H1 (cell line): ENCODE measurements at regions not wholly inside any gene's neighbourhood (a gene's known extent, or its start where the extent isn't known, plus 50 kb on each side); places are given as distances from the start of the nearest gene placed in this dataset.
"Not testable (repeated sequence)": the region's sequence is repeated elsewhere in the genome, so short reads cannot be mapped to it uniquely, and the experiment has no call there.

ENCODE experiments used
- CTCF ChIA-PET: fragments of 300-600 bp; sonication (Branson Sonifier 250); formaldehyde crosslinking; loops from one replicate; lab custom pipeline; 2021; ENCODE audit not compliant: partially characterized antibody; lab: Charles Lee
- POLR2A ChIA-PET: fragments of 300-600 bp; sonication (Branson Sonifier 250); formaldehyde crosslinking; loops from one replicate; lab custom pipeline; 2021; ENCODE audit warnings: inconsistent platforms; ENCODE audit not compliant: partially characterized antibody; lab: Charles Lee
- DNase-seq, 2 experiments: peaks; one replicate each; pipeline versions ENCODE4 v3.0.0 to v3.0.0-alpha.2; 2010 to 2022; ENCODE audit warnings: low spot score in 2 of 2, low read depth in 1 of 2, mixed read lengths in 1 of 2
- FAIRE-seq: peaks from 2 replicates; lab custom pipeline; 2011; peaks lifted over from hg19 to GRCh38; lab: Jason Lieb, UNC
- H2AFZ ChIP-seq: 2 replicates; pipeline ENCODE4 v1.8.1; 2012; ENCODE audit warnings: low read length, inconsistent platforms
- H2AK5ac ChIP-seq: 2 replicates; pipeline ENCODE4 v1.6.1; 2013; ENCODE audit warnings: low read depth, low read length
- H2BK120ac ChIP-seq: replicated peaks from 2 replicates; pipeline ENCODE3; 2013; ENCODE audit warnings: low read depth, low read length, inconsistent platforms
- H2BK12ac ChIP-seq: 2 replicates; pipeline ENCODE4 v1.6.1; 2013; ENCODE audit warnings: low read depth, low read length
- H2BK15ac ChIP-seq: 2 replicates; pipeline ENCODE4 v1.6.1; 2013; ENCODE audit warnings: low read length
- H2BK20ac ChIP-seq: 2 replicates; pipeline ENCODE4 v1.6.1; 2013; ENCODE audit warnings: low read length
- H2BK5ac ChIP-seq: 2 replicates; pipeline ENCODE4 v1.6.1; 2013; ENCODE audit warnings: low read depth, low read length
- H3K14ac ChIP-seq: 2 replicates; pipeline ENCODE4 v1.6.1; 2013; ENCODE audit warnings: inconsistent platforms; ENCODE audit not compliant: insufficient read length
- H3K18ac ChIP-seq: 2 replicates; pipeline ENCODE4 v1.6.1; 2013; ENCODE audit warnings: low read length; ENCODE audit errors: extremely low read depth
- H3K23ac ChIP-seq: 2 replicates; pipeline ENCODE4 v1.6.1; 2013; ENCODE audit warnings: inconsistent platforms; ENCODE audit not compliant: insufficient read length
- H3K23me2 ChIP-seq: 2 replicates; pipeline ENCODE4 v1.6.1; 2013; ENCODE audit warnings: low read depth, low read length
- H3K27ac ChIP-seq: 2 replicates; pipeline ENCODE4 v1.6.1; 2011; ENCODE audit warnings: low read depth, low read length, inconsistent platforms
- H3K27me3 ChIP-seq, 4 experiments: replicated peaks in 1 of 4; 1 replicate in 1 of 4; 2 replicates in 3 of 4; pipeline versions ENCODE4 v1.6.1 to v1.8.1; 2011 to 2013; ENCODE audit warnings: low read length in 3 of 4, mild to moderate bottlenecking in 3 of 4, inconsistent platforms in 2 of 4, mixed read lengths in 2 of 4, moderate library complexity in 1 of 4; ENCODE audit not compliant: control insufficient read depth in 3 of 4, insufficient read depth in 3 of 4; ENCODE audit errors: extremely low read depth in 1 of 4
- H3K36me3 ChIP-seq, 4 experiments: 2 replicates each; pipeline versions ENCODE4 v1.6.1 to v1.8.1; 2011 to 2013; ENCODE audit warnings: mild to moderate bottlenecking in 4 of 4, low read length in 3 of 4, moderate library complexity in 2 of 4, control low read depth in 1 of 4, inconsistent platforms in 1 of 4; ENCODE audit not compliant: insufficient read depth in 4 of 4, control insufficient read depth in 2 of 4
- H3K4ac ChIP-seq: replicated peaks from 2 replicates; pipeline ENCODE3; 2013; ENCODE audit warnings: low read length, low read depth, mixed read lengths, inconsistent platforms; ENCODE audit not compliant: insufficient read length
- H3K4me1 ChIP-seq, 4 experiments: replicated peaks in 1 of 4; 1 replicate in 1 of 4; 2 replicates in 3 of 4; pipeline versions ENCODE4 v1.6.1 to v1.8.1; 2011 to 2013; ENCODE audit warnings: low read length in 3 of 4, inconsistent platforms in 2 of 4, mixed read lengths in 1 of 4; ENCODE audit not compliant: insufficient read depth in 4 of 4, control insufficient read depth in 3 of 4
- H3K4me2 ChIP-seq, 2 experiments: 2 replicates each; pipeline versions ENCODE4 v1.6.1 to v1.8.1; 2011 to 2013; ENCODE audit warnings: low read depth in 2 of 2, low read length in 2 of 2, control low read depth in 1 of 2, inconsistent platforms in 1 of 2, mild to moderate bottlenecking in 1 of 2; ENCODE audit not compliant: insufficient read depth in 1 of 2
- H3K4me3 ChIP-seq, 4 experiments: fragments of 200-600, 300-600 bp in 1 of 4; sonication (generic), shearing (Covaris generic), sonication (Bioruptor Twin) in 1 of 4; 2 replicates each; pipeline versions ENCODE4 v1.5.1 to v1.8.1; 2011 to 2016; ENCODE audit warnings: low read length in 4 of 4, low read depth in 3 of 4, control low read depth in 2 of 4, inconsistent platforms in 2 of 4, mild to moderate bottlenecking in 2 of 4, mixed read lengths in 1 of 4, moderate library complexity in 1 of 4; ENCODE audit not compliant: insufficient read depth in 2 of 4; ENCODE audit errors: extremely low read depth in 1 of 4
- H3K56ac ChIP-seq: replicated peaks from 2 replicates; pipeline ENCODE3; 2013; ENCODE audit warnings: low read depth, mild to moderate bottlenecking, mixed read lengths, low read length, inconsistent platforms; ENCODE audit not compliant: insufficient read length
- H3K79me1 ChIP-seq: 2 replicates; pipeline ENCODE4 v1.6.1; 2013; ENCODE audit warnings: low read depth, low read length, control low read depth
- H3K79me2 ChIP-seq, 2 experiments: 2 replicates each; pipeline versions ENCODE4 v1.6.1 to v1.8.1; 2012 to 2013; ENCODE audit warnings: low read length in 2 of 2, mild to moderate bottlenecking in 2 of 2, inconsistent platforms in 1 of 2; ENCODE audit not compliant: insufficient read depth in 2 of 2, control insufficient read depth in 1 of 2
- H3K9ac ChIP-seq, 4 experiments: replicated peaks in 1 of 4; 1 replicate in 1 of 4; 2 replicates in 3 of 4; pipeline versions ENCODE4 v1.6.1 to v1.8.1; 2011 to 2013; ENCODE audit warnings: low read depth in 3 of 4, low read length in 3 of 4, control low read depth in 2 of 4, mild to moderate bottlenecking in 2 of 4, moderate library complexity in 2 of 4, inconsistent platforms in 1 of 4; ENCODE audit errors: extremely low read depth in 1 of 4
- H3K9me3 ChIP-seq, 2 experiments: 2 replicates each; pipeline versions ENCODE4 v1.6.1 to v1.8.1; 2012 to 2013; ENCODE audit warnings: mild to moderate bottlenecking in 2 of 2, moderate library complexity in 2 of 2, control low read depth in 1 of 2, inconsistent platforms in 1 of 2, low read depth in 1 of 2, low read length in 1 of 2, mixed read lengths in 1 of 2; ENCODE audit not compliant: insufficient read depth in 2 of 2
- H4K20me1 ChIP-seq, 2 experiments: replicated peaks in 1 of 2; 2 replicates each; pipeline versions ENCODE3 to v1.8.1; 2011 to 2013; ENCODE audit warnings: inconsistent platforms in 2 of 2, low read length in 2 of 2, mild to moderate bottlenecking in 1 of 2; ENCODE audit not compliant: insufficient read depth in 2 of 2, control insufficient read depth in 1 of 2
- H4K5ac ChIP-seq: 2 replicates; pipeline ENCODE4 v1.6.1; 2013; ENCODE audit warnings: low read length, low read depth, mixed read lengths, inconsistent platforms; ENCODE audit not compliant: insufficient read length
- H4K8ac ChIP-seq: 2 replicates; pipeline ENCODE4 v1.8.0; 2013; ENCODE audit warnings: mild to moderate bottlenecking, moderate library complexity, low read length, inconsistent platforms; ENCODE audit not compliant: insufficient read depth; ENCODE audit errors: extremely low read depth
- H4K91ac ChIP-seq: replicated peaks from 2 replicates; pipeline ENCODE3; 2013; ENCODE audit warnings: low read length, mixed read lengths, inconsistent platforms; ENCODE audit not compliant: insufficient read length
- WGBS, 2 experiments: shearing (Covaris generic) in 1 of 2; methylation state at CpG; one replicate each; pipeline versions ENCODE4 v1.1.6 to v1.1.7; 2013 to 2015; ENCODE audit warnings: low lambda C conversion rate in 2 of 2, mixed read lengths in 2 of 2, inconsistent platforms in 1 of 2, low coverage in 1 of 2, missing lambda C conversion rate in 1 of 2; ENCODE audit not compliant: insufficient replicate concordance in 2 of 2, insufficient coverage in 1 of 2, insufficient read length in 1 of 2; ENCODE audit errors: extremely low coverage in 1 of 2, missing lambda C conversion rate in 1 of 2; 5-methylcytosine and 5-hydroxymethylcytosine counted together

DNA sequence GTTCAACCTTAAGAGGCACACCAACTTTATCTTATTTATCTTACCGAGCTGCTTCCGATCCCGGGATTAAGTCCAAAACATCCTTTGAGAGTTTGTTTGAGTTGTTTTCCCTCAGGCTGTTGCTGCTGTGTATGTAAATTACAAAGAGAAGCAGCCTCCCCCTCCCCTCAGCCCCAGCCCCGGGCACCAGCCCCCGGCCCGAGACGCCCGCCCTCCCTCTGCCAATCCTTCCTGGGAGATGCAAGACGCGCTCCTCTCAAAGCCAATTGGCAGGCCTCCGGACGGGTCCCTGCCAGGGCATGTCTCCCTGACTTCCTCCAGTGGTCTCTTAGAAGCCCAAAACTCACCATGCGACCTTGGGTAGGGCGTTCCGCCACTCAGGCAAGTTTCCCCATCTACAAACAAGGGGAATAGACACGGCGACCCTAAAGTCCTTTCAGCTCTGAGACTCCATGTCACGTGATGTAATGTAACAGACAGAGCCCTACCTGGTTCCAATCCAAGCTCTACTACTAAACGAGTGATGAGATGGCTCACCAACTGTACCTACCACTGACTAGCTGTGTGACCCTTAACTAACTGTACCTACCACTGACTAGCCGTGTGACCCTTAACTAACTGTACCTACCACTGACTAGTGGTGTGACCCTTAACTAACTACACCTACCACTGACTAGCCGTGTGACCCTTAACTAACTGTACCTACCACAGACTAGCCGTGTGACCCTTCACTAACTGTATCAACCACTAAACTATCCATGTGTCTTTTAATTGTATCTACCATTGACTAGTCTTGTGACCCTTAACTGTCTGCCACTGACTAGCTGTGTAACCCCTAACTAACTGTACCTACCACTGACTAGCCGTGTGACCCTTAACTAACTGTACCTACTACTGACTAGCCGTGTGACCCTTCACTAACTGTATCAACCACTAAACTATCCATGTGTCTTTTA, 114.2 kb downstream of the NPIPA8 start:
- WGBS, 2 experiments, result 83% methylated on average over 9 of the region's 24 CpGs; no CpG with 5 or more reads in 1 of the 2 experiments
- H3K27me3 ChIP-seq, H4K91ac ChIP-seq, H2BK120ac ChIP-seq, H3K4me3 ChIP-seq, H2BK5ac ChIP-seq, H3K36me3 ChIP-seq, H2AFZ ChIP-seq, H2AK5ac ChIP-seq, H2BK12ac ChIP-seq, H3K9me3 ChIP-seq, H3K79me2 ChIP-seq, H3K4me1 ChIP-seq, H3K4ac ChIP-seq, H3K79me1 ChIP-seq, H3K14ac ChIP-seq, POLR2A ChIA-PET, H3K27ac ChIP-seq, H3K18ac ChIP-seq, H4K20me1 ChIP-seq, DNase-seq, H3K23me2 ChIP-seq, H3K23ac ChIP-seq, H3K4me2 ChIP-seq, H3K56ac ChIP-seq, H2BK15ac ChIP-seq, H4K5ac ChIP-seq, H3K9ac ChIP-seq, H4K8ac ChIP-seq, FAIRE-seq, H2BK20ac ChIP-seq, CTCF ChIA-PET: not testable (repeated sequence)

DNA sequence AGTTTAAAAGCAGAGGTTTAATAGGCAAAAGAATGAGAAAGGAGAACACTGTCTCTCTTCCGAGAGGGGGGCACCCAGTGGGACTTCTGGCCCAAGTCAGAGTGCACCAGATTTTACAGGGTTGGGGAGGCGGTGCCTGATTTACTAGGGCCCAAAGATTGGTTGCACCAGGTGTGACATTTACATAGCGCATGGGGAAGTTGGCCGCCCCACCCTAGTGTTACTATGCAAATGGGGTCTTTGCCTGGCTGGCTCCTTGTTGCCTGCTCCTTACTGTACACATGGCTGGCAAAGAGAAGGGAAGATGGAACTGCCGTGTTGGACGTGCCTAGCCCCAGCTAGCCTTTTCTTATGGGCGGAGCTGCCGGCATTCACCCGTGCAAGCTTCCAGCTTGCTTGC, 118.8 kb downstream of the NPIPA8 start:
- H2BK120ac ChIP-seq, H3K79me1 ChIP-seq, H3K9ac ChIP-seq, H4K91ac ChIP-seq, H3K18ac ChIP-seq, CTCF ChIA-PET, POLR2A ChIA-PET, H3K4me1 ChIP-seq, H4K20me1 ChIP-seq, H2BK20ac ChIP-seq, H3K4me3 ChIP-seq, H3K23me2 ChIP-seq, H3K27me3 ChIP-seq, H3K36me3 ChIP-seq, H3K56ac ChIP-seq, H2BK15ac ChIP-seq, H3K14ac ChIP-seq, H4K8ac ChIP-seq, H3K9me3 ChIP-seq, H2BK5ac ChIP-seq, H2AFZ ChIP-seq, H3K4me2 ChIP-seq, H3K79me2 ChIP-seq, DNase-seq, H3K23ac ChIP-seq, H3K4ac ChIP-seq, H3K27ac ChIP-seq, H2AK5ac ChIP-seq, H4K5ac ChIP-seq, FAIRE-seq, H2BK12ac ChIP-seq: not testable (repeated sequence)
- 59% methylated on average over 4 of the region's 9 CpGs; no CpG with 5 or more reads in 1 of the 2 experiments for WGBS, 2 experiments
